Cerebellar nuclear complex (tissue), 1 donor: ENCODE measurements at regions not wholly inside any gene's neighbourhood (a gene's known extent, or its start where the extent isn't known, plus 50 kb on each side); places are given as distances from the start of the nearest gene placed in this dataset.

ENCODE experiments used
- DNase-seq, 2 experiments: peaks; one replicate each; lab custom pipeline; 2025; lab: John Stamatoyannopoulos, UW

DNA sequence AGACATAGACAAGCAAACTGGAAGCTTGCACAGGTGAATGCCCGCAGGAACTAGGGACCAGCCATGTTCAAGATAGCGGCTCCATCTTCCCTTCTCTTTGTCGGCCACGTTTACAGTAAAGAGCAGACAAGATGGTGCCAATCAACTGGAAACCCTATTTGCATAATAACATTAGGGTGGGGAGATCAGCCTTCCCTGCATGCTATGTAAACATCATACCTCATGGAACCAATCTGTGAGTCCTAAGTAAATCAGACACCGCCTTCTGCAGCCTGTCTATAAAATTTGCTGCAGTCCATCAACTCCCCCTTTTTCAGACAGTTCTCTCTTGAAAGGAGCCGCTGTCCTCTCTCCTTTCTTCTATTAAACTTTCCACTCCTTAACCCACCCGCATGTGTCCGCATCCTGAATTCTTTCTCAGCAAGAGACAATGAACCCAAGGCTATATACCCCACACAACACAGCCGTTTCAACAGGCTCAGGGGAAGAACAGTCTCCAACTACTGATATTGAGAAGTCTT lies 384.4 kb downstream of the EIPR1 start:
- DNase-seq = no peak

DNA sequence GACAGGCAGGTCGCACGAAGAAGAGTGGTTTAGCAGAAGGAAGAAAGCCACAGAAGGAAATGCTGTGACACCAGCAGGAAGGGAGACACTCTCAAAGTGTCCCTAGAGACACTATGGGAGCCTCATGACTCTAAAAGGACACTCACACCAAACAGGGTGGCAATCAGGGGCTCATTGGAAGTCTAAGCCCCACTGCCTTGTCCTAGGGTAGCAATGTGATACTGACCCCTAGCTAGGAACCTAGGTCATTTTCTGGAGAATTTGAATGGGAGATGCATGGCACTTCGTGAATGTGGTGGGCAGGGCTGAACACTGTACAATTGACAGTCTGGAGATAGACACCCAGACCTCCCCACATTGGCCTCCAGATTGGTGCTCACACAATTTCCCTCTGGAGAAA lies 385.0 kb downstream of the EIPR1 start:
- DNase-seq = no peak

DNA sequence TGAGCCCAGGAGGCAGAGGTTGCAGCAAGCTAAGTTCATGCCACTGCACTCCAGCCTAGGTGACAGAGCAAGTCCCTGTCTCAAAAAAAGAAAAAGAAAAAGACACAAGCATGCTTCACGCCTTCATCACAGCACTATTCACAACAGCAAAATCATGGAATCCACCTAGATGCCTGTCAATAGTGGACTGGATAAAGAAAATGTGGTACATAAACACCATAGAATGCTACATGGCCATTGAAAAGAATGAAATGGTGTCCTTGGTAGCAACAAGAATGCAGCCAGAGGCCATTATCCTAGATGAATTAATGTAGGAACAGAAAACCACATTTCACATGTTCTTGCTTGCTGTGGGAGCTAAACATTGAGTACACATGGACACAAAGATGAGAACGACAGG lies 392.6 kb downstream of the EIPR1 start:
- no peak for DNase-seq

DNA sequence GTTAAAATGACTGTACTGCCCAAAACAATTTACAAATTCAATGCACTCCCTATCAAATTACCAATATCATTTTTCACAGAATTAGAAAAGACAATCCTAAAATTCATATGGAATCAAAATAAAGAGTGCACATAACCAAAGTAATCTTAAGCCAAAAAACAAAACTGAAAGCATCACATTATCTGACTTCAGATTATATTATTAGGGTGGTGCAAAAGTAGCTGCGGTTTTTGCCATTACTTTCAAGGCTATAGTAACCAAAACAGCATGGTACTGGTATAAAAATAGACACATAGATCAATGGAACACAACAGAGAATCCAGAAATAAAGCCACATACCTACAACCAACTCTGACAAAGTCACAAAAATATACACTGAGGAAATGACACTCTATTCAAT lies 396.6 kb downstream of the EIPR1 start:
- no peak for DNase-seq

DNA sequence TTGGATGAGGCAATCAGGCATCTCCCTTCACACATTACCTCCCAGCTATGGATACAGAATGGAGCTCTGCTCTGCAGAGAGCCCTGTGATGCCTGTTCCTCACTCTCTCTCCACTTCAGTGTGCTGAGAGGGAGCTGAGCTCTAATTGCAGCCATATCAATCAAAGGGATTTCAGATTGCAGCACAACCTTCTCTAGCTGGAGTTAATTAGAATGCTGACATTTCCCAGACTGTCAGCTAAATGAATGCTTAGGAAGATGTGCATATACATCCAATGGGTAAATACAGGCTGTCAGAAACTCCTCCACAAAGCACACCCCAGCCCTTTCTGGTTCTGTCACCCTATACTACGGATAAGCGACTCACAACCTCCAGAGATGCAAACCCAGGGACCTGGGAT lies 402.6 kb downstream of the EIPR1 start:
- DNase-seq = no peak

DNA sequence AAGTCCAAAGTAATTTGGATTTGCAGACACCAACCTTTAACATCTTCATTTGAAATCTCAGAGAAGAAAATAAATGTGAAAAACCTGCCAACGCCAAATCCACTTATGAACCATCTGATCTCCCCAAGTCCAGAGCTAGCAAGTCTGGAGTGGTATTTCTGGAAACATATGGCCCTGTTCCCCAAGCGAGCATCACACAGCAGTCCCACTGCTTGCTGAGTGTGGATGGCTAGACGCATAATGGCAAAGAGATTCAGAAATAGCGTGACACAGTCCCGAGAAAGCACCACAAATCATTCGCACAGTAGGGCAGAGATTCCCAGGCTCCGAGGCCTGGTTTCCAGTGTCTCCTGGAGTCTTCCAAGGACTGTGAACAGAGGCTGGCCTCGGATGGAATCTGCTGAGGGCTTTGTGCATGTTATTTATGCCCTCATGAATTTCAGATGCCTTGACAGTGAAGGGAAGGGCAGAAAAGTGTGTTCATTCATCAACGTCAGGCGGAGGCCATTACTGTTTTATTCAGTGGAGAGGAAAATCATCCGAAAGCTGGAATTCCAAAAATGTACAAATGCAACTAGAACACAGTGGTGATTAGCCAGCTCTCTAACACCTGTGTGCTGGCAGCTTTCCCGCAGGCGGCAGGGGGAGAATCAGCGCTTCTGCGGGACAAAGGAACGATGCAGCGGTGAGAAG lies 417.0 kb downstream of the EIPR1 start:
- DNase-seq = no peak

DNA sequence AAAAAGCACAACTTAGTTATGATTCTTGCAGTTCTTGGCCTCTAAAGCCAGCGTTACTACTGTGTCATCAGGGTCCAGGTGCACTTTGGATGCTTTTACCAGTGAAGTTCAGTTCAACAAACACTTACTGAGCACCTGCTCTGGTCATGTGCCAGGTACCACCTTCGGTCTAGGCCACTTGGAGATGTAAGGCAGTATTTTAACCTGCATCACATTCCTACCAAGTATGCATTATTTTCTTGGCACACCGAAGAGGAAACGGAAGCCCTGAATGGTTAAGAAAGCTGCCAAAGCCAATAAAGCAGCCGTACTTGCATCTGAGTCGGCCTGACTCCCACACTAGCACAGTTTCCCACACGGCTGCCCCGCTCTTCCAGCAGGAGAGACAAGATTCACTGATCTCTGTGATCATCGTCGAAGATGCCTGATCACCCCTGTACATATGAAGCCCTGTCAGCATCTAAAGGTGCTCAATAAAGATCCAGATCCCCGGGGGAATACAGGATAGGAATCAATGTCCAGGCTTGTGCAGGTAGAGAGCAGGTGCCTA lies 427.1 kb downstream of the EIPR1 start:
- no peak for DNase-seq

DNA sequence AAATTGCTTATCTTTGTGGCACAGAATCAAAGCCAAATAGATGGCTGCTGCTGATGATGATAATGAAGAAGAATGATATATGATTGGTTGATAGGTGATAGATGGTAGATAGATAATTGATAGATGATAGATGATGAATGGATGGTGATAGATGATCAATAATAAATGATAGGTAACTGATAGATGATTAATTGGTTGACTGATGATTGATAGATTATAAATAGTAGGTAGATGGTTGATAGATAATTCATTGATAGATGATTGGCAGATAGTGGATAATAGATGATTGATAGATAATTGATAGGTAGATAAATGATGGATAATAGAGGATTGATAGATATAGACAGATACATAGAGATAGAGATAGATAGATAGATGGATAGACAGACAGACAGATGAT lies 430.2 kb downstream of the EIPR1 start:
- no peak for DNase-seq

DNA sequence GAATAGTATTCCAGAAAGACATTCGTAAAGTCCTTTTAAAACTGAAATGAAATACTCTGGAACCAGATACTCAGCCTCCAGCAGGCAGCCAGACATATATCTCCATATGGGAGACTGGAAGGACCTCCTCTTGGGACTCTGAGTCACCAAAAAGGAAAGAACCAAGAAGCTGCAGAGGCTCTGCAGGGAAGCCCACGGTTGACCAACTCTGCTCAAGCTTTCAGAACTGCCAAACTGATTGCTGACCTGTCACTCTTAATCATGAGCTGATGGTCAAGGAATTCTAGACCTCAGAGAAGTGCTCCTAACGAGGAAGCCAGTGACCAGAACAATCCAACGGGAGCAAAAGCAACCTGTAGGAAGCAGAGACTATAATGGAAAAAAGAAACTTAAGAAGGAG lies 434.7 kb downstream of the EIPR1 start:
- DNase-seq = no peak

DNA sequence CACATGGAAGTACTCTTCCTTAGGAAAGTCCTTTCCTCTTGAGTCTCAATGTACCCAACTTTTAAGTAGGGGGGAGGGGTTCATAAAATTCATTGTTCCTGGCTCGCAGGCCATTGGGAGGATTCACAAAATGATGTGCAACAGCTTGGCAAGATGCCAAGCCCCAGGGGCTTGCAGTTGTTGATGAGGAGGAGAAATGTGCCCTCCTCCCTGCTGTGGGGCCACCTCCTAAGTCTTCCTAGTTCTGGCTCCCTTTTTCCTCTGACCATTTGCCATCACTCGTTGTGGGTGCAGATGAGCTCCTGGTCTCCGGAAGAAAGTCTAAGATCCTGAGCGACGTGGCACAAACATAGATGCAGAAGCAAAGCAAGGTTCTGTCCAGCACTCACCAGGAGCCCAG lies 435.4 kb downstream of the EIPR1 start:
- no peak for DNase-seq

DNA sequence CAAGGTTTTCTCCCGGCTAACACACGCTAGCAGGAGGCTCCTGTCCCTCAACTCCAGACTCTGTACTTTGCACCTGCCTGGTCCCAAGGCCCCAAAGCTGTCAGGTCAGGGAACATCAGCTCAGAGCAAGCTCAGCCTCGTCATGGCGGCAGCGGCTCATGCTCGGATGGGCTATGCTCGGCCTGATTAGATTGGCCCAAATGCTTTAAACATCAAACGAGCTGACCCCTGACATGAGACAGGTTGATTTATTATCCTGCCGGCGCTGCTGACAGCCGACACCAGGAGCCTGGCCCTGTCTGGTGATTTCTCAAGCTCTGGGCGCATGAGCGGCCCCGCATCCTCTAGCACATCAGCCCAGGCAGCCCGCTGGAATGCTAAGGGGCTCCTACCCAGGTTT lies 436.4 kb downstream of the EIPR1 start:
- no peak for DNase-seq

DNA sequence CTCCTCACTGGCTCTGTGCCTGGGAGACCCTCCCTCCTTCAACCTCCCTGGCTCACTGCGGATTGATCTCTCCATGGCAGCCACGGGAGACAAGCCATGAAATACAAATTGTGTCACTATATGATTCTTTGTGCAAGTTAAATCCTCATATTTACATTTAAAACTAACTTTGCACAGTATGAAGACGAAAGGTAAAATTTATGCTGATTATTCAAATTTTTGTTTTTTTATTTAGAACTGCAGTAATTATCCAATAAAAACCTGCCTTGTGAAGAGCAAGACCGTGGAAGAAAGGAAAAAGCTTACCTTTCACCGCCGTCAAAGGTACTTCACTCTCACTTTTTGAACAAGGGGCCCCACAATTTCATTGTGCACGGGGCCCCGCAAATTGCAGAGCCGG lies 436.9 kb downstream of the EIPR1 start:
- DNase-seq = no peak

DNA sequence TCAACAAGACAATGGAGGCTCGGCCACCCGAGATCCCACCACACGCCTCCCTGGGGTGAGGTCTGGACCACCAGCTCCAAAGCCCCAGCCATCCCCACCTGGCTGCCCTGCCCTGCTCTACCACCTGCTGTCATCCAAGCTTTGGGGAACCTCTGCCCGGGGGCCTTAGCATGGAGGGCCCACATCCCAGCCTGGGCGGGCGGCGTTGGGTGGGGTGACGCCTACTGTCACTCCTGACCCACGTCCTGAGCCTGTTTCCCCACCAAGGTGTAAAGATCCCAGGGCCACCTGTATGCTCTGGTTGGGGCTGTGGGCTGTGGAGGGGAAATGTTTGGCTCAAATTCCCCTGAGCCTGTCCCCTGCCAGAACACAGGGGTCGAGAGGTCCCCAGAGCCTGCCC lies 437.6 kb downstream of the EIPR1 start:
- DNase-seq = no peak

DNA sequence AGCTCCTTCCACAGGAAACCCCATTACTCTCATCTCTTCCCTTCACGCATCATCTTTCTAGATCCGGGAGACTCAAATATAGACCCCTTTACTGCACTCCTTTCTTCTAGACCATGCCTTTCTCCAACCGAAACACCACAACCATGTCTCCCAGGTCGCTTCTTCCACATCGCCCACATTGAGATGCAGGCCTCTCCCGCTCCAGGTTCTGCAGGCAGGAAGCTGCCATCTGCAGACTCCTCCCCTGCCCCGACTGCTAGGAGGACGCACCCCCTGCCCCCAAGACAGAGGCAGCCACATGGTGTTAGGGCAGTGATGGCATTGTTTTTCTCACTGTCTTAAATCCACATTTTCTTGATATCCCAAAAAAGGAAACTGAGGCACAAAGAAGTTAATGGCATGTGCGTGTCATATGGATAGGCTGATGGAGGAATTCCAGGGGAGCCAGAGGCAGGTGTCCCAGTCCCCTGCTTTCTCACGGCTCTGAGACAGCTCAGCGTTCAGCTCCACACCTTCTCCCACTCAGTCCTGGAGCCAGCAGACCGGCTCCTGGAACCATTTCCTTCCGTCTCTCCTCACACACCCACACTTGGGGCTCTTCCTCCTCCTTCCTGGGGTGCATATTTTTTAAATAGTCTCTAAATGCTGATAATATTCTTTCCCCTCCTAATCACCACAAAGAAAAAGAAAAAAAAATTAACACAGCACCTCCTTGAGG lies 438.4 kb downstream of the EIPR1 start:
- no peak for DNase-seq

DNA sequence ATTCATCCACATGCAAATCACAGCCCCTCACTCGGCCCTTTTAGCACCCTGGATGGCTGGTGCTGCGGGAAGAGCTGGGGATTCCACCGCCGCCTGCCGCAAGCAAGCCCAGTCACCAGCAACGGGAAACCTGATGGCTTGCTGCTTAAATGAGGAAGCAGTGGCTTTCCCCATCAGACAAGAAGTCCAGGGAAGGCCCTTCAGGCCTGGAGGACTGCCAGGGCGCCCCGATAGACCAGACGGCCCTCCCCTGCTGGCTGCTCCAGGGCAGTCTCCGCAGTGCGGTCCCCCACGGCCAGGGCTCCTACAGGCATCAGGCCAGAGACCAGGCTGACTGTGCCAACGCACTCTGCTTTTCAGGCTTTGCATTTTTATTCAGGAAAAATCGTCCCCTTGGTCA lies 439.1 kb downstream of the EIPR1 start:
- no peak for DNase-seq

DNA sequence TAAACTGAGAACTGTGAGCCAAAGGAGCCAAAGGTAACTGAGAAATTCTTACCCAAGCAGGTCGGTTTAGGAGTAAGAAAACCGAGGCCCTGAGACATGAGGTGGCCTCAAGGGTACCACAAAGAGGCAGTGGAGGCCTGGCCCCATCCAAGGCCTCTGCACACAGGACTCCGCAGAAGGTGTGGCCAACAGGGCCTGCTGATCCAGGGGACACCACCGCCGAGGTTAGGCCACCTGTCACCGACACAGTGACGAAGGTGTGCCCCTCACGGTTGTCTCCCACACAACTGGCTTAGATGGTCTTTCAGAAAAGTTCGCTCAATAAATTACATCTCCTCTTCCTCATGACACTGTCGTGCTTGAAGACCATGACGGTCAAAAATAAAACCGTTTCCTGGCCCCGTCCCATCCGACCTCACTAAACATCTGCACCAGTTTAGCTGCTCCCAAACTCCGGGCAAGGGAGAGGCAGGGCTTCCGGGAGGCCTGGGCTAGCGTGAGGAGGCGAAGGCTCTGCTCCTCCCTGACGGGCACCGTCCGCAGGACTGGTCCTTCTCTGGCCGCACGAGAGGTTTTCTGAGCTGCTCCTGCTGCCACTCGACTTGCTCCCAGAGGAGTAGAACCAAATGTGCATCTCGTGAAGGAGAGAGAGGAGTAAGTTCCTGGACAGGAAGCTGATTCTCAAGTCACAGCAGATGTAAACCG lies 442.0 kb downstream of the EIPR1 start:
- DNase-seq = no peak

DNA sequence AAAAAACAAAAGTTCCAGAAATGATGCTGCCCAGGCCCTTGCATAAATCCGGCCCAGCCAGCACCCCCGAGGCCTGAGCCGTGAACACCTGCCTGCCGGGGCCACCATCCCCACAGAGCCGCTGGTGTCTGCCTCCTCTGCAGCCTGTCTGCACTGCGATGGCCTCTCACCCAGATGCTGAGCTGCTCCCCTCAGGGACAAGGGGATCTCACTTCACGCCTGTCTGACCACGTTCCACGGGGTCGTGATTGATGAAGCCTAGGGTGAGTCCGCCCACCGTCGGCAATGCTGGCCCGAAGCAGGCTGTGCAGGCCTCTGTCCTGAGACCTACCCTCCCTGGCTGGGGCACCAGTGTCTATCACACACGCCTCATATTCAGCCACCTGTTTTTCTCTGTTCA lies 444.2 kb downstream of the EIPR1 start:
- no peak for DNase-seq

DNA sequence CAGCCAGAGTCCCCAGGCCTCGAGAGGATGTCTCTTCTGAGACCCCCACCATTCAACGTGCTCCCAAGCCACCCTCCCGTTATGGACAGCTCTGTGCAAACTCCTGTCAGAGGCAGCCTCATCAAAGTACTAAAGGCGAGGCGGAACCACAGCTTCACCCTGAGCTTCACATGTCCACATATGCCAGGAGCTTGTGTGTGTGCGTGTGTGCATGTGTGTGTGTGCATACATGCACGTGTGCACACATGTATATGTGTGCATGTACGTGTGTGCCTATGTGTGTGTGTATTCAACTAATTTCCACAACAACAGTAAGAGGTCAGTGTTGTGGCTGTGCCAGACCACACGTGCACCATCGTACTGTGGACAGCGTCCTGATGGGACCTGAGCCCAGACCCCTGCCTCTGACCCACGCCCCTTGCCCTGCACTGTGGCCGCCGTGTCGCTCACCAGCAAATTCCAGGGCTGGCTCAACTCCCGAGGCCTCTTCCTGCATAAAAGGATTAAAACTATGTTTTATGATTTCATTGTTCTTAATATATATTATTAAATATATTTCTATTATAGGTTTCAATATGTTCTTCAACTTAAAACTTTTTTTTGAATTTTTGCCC lies 444.8 kb downstream of the EIPR1 start:
- no peak for DNase-seq

DNA sequence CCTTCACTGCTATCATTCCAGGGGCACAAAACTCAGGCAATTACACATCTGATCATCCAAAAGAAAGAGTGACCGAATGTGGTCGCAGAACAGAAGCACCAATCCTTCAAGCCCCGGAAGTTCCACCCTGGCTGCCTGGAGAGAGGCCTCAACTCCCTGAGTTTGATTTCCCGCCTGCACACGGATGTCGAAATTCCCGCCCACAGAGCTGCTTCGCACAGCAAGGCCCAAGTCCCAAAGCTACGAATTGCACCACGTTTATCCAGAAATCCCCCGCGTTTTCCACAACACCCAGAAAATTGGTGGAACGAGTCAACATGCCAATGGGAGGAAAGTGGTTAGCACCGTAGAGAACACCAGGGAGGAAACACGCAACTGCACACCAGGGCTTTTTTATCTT lies 445.4 kb downstream of the EIPR1 start:
- DNase-seq = no peak

DNA sequence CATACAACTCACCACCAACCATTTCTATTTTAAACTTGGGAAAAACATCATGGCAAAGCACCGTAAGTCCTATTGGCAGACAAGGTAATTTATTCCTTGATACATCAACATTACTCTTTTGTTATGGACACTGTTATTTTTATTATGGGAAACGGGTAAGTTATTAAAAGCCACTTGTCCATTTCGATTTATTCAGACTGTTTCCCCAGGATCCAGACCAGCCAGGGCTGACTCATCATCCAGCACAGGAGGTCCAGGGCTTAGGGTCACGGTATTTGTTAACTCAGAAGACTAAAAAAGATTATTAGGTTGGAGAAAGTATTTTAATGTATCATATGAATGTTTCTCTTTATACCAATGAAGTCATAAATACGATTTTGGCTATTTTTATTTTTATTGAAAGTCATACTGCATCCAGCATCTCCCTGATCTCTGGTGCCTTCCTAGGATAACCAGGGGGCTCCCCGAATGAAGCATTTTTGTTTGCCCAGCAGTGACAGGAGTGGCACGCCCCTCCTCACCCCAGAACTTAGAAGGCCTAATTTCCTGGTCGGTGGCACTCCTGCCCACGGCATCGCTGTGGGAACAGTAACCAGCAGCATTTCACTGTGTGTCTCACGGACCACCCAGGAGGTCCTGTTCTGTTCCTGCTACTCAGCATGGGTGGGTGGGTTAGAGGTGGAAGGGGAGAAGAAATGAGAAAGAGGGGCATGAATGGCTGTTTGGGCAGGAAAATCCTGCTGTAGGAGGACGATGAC lies 446.1 kb downstream of the EIPR1 start:
- no peak for DNase-seq

DNA sequence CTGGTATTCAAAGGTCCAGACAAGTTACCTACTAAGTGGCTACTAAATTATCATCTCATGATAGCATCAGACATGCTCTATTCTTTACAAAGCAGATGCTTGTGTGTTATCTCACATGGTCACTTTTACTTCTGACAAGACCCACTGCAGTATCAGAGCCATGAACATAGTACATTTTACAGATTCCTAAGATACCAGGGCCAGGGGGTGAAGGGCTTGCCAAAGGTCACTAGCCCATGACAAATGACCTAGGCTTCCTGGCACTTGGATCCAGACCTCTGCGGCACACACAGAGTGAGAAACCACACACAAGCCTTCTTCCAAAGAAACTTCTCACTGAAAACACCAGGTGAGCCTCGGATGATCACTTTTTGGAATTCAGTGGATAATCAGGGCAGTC lies 446.8 kb downstream of the EIPR1 start:
- DNase-seq = no peak

DNA sequence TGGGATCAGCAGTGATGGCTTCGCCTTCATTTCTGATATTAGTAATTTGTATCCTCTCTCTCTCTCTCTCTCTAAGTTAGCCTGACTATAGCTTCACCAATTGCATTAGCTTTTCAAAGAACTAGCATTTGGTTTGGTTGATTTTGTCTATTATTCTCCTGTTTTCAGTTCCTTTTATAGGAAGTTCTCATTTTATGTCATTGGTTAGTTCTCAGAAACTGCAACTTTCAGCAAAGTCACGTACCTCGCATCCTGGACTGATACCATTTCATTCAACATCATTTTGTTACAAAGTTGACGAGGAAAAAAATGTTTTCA lies 450.8 kb downstream of the EIPR1 start:
- no peak for DNase-seq
